TTC549 (cell line): ENCODE measurements at regions not wholly inside any gene's neighbourhood (a gene's known extent, or its start where the extent isn't known, plus 50 kb on each side); places are given as distances from the start of the nearest gene placed in this dataset.

ENCODE experiments used
- FAIRE-seq: peaks from 2 replicates; lab custom pipeline; 2012; peaks lifted over from hg19 to GRCh38; lab: Jason Lieb, UNC

- FAIRE-seq: no peak
Observed at GRCh38 chr16:51458356-51459140, 307.5 kb upstream of the SALL1 start.

- no peak for FAIRE-seq
Observed at GRCh38 chr16:51457775-51458174, 306.7 kb upstream of the SALL1 start.

GRCh38 chr16:51455398-51455797, 304.3 kb upstream of the SALL1 start:
- no peak for FAIRE-seq

- no peak for FAIRE-seq
Observed at GRCh38 chr16:51453251-51453650, 302.2 kb upstream of the SALL1 start.

GRCh38 chr16:51450909-51451308, 299.8 kb upstream of the SALL1 start:
- no peak for FAIRE-seq

DNA sequence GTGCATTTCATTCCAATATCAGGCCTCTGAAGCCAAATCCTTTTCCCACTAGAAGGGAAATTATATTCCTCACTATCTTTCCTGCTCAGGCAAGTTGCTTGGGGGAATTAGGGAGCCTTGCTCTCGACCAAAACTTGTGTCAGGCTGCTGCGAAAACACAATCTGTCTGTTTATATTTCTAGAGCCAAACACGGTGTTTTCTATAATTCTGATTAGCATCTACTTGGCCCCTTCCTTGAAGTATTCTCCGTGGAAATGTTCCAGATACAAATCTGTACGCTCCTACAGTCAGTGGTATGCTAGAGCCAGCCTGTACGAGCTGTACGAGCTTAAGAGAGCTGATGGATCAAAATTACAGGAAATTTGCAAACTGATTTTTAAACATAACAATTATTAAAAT, 299.3 kb upstream of the SALL1 start:
- FAIRE-seq: no peak

DNA sequence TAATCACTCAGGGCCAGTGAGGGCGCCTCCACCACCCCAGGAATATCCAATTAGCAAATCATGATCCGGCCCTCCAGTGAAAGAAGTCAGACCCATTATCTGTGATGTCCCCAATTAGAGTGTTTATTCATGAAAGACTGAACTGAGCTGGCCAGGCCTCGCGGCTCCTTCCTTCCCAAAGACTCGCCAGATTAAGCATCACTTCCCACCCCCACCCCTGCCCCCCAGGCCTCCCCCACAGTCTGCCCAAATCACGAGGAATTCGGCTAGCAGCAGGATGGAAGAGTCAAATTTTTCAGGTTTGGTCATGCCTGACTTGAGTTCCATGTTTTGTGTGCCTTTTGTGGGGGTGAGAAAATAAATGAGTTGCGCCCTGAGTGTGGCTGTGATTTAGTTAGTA, 298.4 kb upstream of the SALL1 start:
- FAIRE-seq: no peak

DNA sequence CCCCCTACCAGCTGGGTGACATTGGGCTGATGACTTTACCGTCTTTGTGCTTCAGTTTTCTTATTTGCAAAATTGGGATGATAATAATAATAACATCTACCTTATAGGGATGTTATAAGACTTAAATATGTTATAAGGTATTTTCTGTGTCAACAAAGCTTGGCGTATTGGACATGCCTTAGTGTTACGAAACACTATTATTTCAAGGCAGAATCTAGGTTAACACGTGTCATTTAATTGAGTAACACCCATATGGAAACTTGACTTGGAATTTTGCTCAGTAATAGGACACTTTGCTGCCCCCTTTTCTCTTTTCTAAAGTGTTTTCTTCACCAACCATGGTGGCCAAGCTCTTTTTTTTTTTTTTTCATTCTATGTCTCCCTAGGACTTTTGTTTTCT, 294.2 kb upstream of the SALL1 start:
- no peak for FAIRE-seq

- no peak for FAIRE-seq
Observed at GRCh38 chr16:51443934-51444333, 292.9 kb upstream of the SALL1 start.

- FAIRE-seq: peak; percentile 41
Observed at GRCh38 chr16:51442141-51442870, 291.2 kb upstream of the SALL1 start.

DNA sequence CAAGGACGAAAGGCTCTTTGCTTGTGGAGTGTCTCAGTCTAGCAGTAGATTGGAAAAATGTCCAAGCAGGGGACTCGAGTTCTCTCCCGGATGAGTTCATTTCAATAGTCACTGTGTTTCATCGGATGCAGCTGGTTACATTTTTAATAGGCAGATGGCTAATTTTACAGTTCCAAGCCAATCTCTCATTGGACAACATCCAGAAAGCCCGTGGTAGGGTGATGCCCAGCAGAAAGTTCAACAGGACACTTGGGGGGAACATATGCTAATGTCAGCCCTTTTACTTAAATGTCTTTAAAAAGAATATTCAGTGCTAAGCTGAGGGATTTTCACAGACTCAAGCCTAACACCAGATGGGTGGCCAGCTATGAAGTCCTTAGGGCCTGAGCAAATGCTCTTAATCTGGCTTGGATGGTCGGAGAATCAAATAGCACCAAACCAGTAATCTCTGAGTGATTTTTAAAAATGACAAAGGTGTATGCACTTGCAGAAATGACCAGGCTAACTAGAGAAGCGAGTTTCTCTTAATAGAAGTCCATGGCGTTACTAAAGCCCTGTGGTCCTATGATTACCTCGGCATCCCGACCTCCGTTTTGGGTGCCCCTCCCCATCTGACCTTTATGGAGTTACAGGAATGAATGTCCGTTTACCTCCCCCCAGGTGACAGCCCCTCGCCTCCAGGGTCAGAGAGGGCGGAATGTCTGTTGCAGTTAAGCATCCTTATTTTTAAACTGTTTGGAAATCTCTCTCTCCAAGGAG, 289.2 kb upstream of the SALL1 start:
- FAIRE-seq: no peak

GRCh38 chr16:51439271-51439670, 288.2 kb upstream of the SALL1 start:
- FAIRE-seq: no peak

GRCh38 chr16:51436742-51437141, 285.7 kb upstream of the SALL1 start:
- no peak for FAIRE-seq

DNA sequence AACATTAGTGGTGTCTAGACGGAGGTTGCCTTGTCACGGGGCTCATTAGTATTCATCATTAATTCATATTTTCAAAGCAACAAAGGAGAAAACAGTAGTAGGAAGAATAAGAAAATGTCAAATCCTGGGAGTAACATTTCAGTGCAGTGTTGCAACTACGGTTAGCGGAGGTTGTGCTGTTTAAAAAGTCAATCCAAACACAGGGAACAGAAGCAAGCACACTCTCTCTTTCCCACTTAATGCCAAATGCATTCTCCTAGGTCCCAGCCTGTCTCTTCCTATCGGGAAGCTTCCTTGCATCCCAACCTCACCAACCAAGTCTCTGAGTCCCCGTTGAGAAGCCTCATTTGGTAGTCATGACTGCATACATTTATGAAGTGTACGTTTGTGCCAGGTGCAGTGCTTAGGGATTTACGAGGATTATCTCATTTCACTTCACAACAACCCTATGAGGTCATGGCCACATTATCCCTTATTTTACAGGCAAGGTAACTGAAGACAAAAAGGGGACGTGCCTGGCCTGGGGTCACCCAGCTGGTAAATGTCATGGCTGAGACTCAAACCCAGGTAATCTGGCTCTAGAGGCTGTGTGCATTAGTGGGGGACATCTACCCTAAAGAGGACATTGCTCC, 283.6 kb upstream of the SALL1 start:
- no peak for FAIRE-seq

- FAIRE-seq: no peak
Observed at GRCh38 chr16:51433599-51433998, 282.5 kb upstream of the SALL1 start.

DNA sequence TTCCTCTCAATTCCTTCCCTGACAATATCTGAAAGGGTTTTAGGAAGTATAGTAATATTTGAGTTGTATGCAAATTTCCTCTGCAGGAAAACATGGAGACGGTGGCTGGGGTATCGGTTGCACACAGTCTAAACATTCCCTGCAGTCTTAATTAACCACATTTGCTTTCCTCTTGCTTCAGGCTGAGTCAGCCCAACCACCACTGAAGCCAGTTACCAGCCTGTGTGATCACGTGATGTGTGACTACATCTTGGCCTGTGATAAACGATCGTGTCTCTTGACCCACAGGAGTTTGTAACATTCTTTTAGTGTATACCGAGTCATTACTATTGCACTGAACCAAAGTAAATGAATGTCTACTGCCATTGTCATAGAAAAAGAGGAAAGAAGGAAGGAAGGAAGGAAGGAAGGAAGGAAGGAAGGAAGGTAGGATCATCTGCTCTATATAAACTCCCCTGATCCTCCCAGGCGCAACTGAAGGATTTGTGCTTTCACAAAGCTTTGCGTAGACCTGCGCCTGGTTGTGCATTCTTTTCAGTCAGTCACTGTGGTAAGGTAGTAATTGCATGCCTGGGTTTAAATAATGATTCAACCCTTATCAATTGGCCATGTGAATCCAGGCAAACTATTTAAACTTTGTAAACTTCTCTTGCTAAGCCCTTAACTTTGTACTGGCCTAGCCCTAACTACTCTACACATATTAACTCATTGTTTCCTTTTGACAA, 280.6 kb upstream of the SALL1 start:
- no peak for FAIRE-seq

DNA sequence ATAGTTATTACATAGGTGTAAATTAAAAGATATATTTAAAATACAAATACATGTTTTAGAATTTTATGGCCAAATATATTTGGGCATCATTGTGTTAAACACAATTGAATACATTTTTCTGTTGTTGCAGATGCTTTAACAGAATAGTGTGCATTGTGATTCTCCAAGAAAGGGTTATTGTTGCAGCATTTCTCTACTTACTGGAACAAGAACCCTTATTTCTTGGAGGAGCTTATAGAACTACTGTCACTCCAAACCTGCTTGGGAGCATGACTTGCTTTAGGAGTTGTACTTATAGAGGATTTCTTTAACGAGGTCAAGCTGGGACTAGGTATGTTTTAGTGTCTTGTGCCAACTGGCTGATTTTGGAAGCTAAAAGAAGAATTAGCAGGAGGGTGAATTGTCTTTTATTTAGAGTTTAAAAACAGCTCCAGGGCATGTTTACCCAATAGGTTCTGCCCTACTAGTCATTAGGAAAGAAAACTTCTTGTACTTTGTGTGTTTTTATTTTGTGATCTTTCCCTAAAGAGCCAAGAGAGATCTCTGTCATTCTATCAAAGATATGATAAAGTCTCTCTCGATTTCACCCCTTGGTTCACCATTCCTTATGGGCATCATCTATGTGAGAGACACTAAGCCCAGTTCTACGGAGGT, 279.8 kb upstream of the SALL1 start:
- FAIRE-seq: no peak

- no peak for FAIRE-seq
Observed at GRCh38 chr16:51429041-51429440, 278.0 kb upstream of the SALL1 start.

DNA sequence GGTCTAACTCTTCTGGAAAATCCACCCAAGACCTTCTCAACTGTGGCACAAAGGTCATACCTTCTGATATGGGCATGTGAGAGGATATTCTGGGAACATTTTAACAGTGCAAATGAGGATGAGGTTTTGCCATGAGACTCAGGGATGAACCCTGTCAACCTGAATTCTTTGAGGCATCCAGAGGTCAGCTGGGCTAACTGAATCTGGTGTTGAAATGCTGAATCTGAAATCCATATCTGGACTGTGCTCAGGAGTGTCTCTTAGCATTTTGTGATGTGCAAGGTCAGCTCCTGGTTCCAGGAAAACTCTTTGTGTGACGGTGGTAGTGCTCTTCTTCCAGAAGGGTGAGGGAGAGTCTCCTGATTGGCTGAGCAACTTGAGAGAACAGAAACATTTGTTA, 276.0 kb upstream of the SALL1 start:
- FAIRE-seq: no peak

DNA sequence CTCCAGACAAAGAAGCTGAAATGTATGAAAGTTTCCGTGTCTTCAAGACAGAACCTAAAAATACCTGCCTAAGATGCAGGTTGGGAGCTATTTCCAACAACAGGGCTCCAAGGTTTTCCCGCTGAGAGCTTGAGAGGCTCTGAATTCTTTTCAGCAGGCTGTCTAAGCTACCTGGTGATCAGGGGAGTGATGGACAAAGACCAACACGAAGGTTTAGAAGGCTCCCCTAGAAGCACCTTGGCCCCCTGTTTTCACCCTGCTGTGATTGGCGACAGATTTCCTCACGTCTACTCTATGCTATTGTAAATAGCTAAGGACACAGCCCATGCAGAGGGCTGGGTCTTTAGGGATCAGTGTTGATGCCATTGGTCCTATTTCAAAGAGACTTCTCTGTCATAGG, 275.2 kb upstream of the SALL1 start:
- no peak for FAIRE-seq

DNA sequence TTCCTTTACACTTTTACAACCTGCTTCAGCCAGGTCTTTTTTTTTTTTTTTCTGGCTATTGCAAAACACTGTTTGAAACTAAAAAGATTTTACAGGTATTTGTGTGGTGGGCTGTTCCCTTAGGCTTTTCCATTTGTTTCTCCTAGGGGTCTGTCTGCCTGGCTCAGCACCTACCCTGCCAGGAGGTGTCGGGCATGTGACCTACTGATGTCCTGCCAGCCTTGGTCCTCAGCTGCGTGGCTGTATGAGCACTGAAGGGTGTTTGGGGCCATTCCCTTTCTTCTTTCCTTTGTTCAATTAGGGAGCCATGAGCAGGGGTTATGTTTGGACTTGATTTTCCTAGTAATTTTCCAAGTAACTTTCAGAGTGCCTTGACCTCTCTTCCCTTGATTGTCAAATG, 269.2 kb upstream of the SALL1 start:
- FAIRE-seq: no peak

DNA sequence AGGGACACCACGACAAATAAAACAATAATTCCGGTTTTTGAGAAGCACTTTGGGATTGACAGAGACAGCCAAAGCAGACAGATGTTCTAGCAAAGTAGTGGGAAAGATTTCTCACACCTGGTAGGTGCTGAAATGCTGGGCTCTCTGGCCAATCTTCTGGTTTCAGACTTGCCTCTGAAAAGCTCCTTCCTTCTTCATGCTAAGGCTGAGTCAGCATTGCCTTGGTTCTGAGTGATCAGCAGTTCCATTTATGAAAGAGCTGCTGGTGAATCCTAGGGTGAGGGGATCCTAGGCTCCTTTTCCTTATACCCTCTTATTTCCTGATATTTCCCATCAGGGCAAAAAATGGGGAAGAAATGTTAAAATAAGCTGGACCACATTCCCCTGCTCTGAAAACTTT, 268.7 kb upstream of the SALL1 start:
- no peak for FAIRE-seq
